ENCODE measurements at regions not wholly inside any gene's neighbourhood (a gene's known extent, or its start where the extent isn't known, plus 50 kb on each side); places are given as distances from the start of the nearest gene placed in this dataset.

GRCh38 chr3:164375538-164375937 is 702.8 kb downstream of the SI start:
- no TSS peak for BruUV-seq (replicated peaks)
- Histone ChIP-seq H3K4me1 (ENCODE audit: insufficient read depth, low read length, poor library complexity, severe bottlenecking) (no peaks in the 10 kb centered on the region), H3K27me3 (replicated peaks; ENCODE audit: insufficient read depth, low read depth, low read length, poor library complexity) (no peaks in the 10 kb centered on the region), H3K27ac (ENCODE audit: low read depth, low read length, poor library complexity, severe bottlenecking) (no peak overlapping the region), H3K36me3 (ENCODE audit: insufficient read depth, low read length, poor library complexity, severe bottlenecking) (no peaks in the 10 kb centered on the region), H3K9me3 (ENCODE audit: low read depth, low read length, poor library complexity, severe bottlenecking) (no peaks in the 10 kb centered on the region), H3K4me3 (ENCODE audit: low read depth, low read length, poor library complexity, severe bottlenecking) (no peak overlapping the region)
- ChIA-PET CTCF (interaction anchor here (0.6 kb wide), 1 partner anchor 488 kb away, joined by 5 read pairs; no protein-coding TSS in a partner anchor), POLR2A (ENCODE audit: low non-redundant PET) (no interaction called here)
- intact Hi-C loops (cut with micrococcal nuclease; ENCODE audit: unreplicated experiment) = no loop called here
- DNase-seq (ENCODE audit: low spot score) = no peak
- TF ChIP-seq EZH2 (IDR thresholded peaks at IDR 0.05; ENCODE audit: borderline replicate concordance, low read depth, low read length, poor library complexity, severe bottlenecking) = no peak
- no peak for TF ChIP-seq CTCF (conservative IDR thresholded peaks at IDR 0.05; ENCODE audit: low read depth, low read length)

GRCh38 chr3:164371681-164372080 is 706.6 kb downstream of the SI start:
- no peaks in the 10 kb centered on the region for H3K9me3 ChIP-seq (ENCODE audit: low read depth, low read length, poor library complexity, severe bottlenecking)
- H3K4me1 ChIP-seq (ENCODE audit: insufficient read depth, low read length, poor library complexity, severe bottlenecking) = no peaks in the 10 kb centered on the region
- H3K36me3 ChIP-seq (ENCODE audit: insufficient read depth, low read length, poor library complexity, severe bottlenecking) = no peaks in the 10 kb centered on the region
- CTCF ChIA-PET = no interaction called here
- DNase-seq (ENCODE audit: low spot score) = no peak
- no peak overlapping the region for H3K27ac ChIP-seq (ENCODE audit: low read depth, low read length, poor library complexity, severe bottlenecking)
- intact Hi-C loops (cut with micrococcal nuclease; ENCODE audit: unreplicated experiment) = no loop called here
- POLR2A ChIA-PET (ENCODE audit: low non-redundant PET) = no interaction called here
- no peak overlapping the region for H3K4me3 ChIP-seq (ENCODE audit: low read depth, low read length, poor library complexity, severe bottlenecking)
- no TSS peak for BruUV-seq (replicated peaks)
- no peaks in the 10 kb centered on the region for H3K27me3 ChIP-seq (replicated peaks; ENCODE audit: insufficient read depth, low read depth, low read length, poor library complexity)
- TF ChIP-seq CTCF (conservative IDR thresholded peaks at IDR 0.05; ENCODE audit: low read depth, low read length) (no peak), EZH2 (IDR thresholded peaks at IDR 0.05; ENCODE audit: borderline replicate concordance, low read depth, low read length, poor library complexity, severe bottlenecking) (no peak)

- no TSS peak for BruUV-seq (replicated peaks)
- CTCF ChIA-PET = no interaction called here
- H3K36me3 ChIP-seq (ENCODE audit: insufficient read depth, low read length, poor library complexity, severe bottlenecking) = no peaks in the 10 kb centered on the region
- no peak for DNase-seq (ENCODE audit: low spot score)
- intact Hi-C loops (cut with micrococcal nuclease; ENCODE audit: unreplicated experiment) = no loop called here
- no peaks in the 10 kb centered on the region for H3K27me3 ChIP-seq (replicated peaks; ENCODE audit: insufficient read depth, low read depth, low read length, poor library complexity)
- POLR2A ChIA-PET (ENCODE audit: low non-redundant PET) = no interaction called here
- H3K27ac ChIP-seq (ENCODE audit: low read depth, low read length, poor library complexity, severe bottlenecking) = no peak overlapping the region
- no peaks in the 10 kb centered on the region for H3K4me1 ChIP-seq (ENCODE audit: insufficient read depth, low read length, poor library complexity, severe bottlenecking)
- H3K9me3 ChIP-seq (ENCODE audit: low read depth, low read length, poor library complexity, severe bottlenecking) = no peaks in the 10 kb centered on the region
- H3K4me3 ChIP-seq (ENCODE audit: low read depth, low read length, poor library complexity, severe bottlenecking) = no peak overlapping the region
- TF ChIP-seq CTCF (conservative IDR thresholded peaks at IDR 0.05; ENCODE audit: low read depth, low read length) (no peak), EZH2 (IDR thresholded peaks at IDR 0.05; ENCODE audit: borderline replicate concordance, low read depth, low read length, poor library complexity, severe bottlenecking) (no peak)
These were observed 707.3 kb downstream of the SI start for GRCh38 chr3:164370970-164371369.

Data from A673 (cell line).